ENCODE measurements at regions not wholly inside any gene's neighbourhood (a gene's known extent, or its start where the extent isn't known, plus 50 kb on each side); places are given as distances from the start of the nearest gene placed in this dataset.

- no peak overlapping the region for H3K4ac ChIP-seq (replicated peaks; ENCODE audit: insufficient read length, low read depth, low read length)
- H2BK20ac ChIP-seq (ENCODE audit: low read length): no peak overlapping the region
- H3K23me2 ChIP-seq (ENCODE audit: low read depth, low read length): peaks cover 2% of the 10 kb centered on the region; the same call in 1 of the 2 replicates
- no peak overlapping the region for H2AK5ac ChIP-seq (ENCODE audit: low read depth, low read length)
- no peak overlapping the region for H4K8ac ChIP-seq (ENCODE audit: extremely low read depth, insufficient read depth, low read length)
- H3K79me1 ChIP-seq (ENCODE audit: low read depth, low read length): no peaks in the 10 kb centered on the region
- no peak overlapping the region for H4K5ac ChIP-seq (ENCODE audit: insufficient read length, low read depth, low read length)
- H3K27me3 ChIP-seq (replicated peaks in 1 of 4; ENCODE audit: control insufficient read depth in 3 of 4, extremely low read depth in 1 of 4, insufficient read depth in 3 of 4, low read length in 3 of 4): no peaks in the 10 kb centered on the region
- no peak overlapping the region for H3K18ac ChIP-seq (ENCODE audit: extremely low read depth, low read length)
- ChIA-PET POLR2A (ENCODE audit: partially characterized antibody) (no interaction called here), CTCF (ENCODE audit: partially characterized antibody) (no interaction called here)
- H2BK12ac ChIP-seq (ENCODE audit: low read depth, low read length): no peak overlapping the region
- no peaks in the 10 kb centered on the region for H3K36me3 ChIP-seq (ENCODE audit: control insufficient read depth in 2 of 4, insufficient read depth in 4 of 4, low read length in 3 of 4)
- H2BK5ac ChIP-seq (ENCODE audit: low read depth, low read length): no peak overlapping the region
- no peak overlapping the region for H3K4me2 ChIP-seq (ENCODE audit: insufficient read depth in 1 of 2, low read depth in 2 of 2, low read length in 2 of 2)
- H2BK15ac ChIP-seq (ENCODE audit: low read length): no peak overlapping the region
- no peak overlapping the region for H3K14ac ChIP-seq (ENCODE audit: insufficient read length)
- no peak for DNase-seq (ENCODE audit: low read depth in 1 of 2, low spot score in 2 of 2)
- H3K4me3 ChIP-seq (ENCODE audit: extremely low read depth in 1 of 4, insufficient read depth in 2 of 4, low read depth in 3 of 4, low read length in 4 of 4): no peak overlapping the region
- no peak overlapping the region for H3K56ac ChIP-seq (replicated peaks; ENCODE audit: insufficient read length, low read depth, low read length)
- H3K27ac ChIP-seq (ENCODE audit: low read depth, low read length): no peak overlapping the region
- H2AFZ ChIP-seq (ENCODE audit: low read length): no peak overlapping the region
- H4K20me1 ChIP-seq (replicated peaks in 1 of 2; ENCODE audit: control insufficient read depth in 1 of 2, insufficient read depth in 2 of 2, low read length in 2 of 2): no peaks in the 10 kb centered on the region
- no peaks in the 10 kb centered on the region for H3K4me1 ChIP-seq (replicated peaks in 1 of 4; ENCODE audit: control insufficient read depth in 3 of 4, insufficient read depth in 4 of 4, low read length in 3 of 4)
- H4K91ac ChIP-seq (replicated peaks; ENCODE audit: insufficient read length, low read length): no peak overlapping the region
- H2BK120ac ChIP-seq (replicated peaks; ENCODE audit: low read depth, low read length): no peak overlapping the region
- TF ChIP-seq MAFK (IDR thresholded peaks at IDR 0.05; ENCODE audit: low read depth, low read length) (no peak), EZH2 (IDR thresholded peaks at IDR 0.05; ENCODE audit: low read depth, low read length, severe bottlenecking) (no peak), EGR1 (IDR thresholded peaks at IDR 0.05; ENCODE audit: borderline replicate concordance, low read depth, low read length) (no peak), CTBP2 (IDR thresholded peaks at IDR 0.05; ENCODE audit: borderline replicate concordance, insufficient read depth, insufficient read length, low read length) (no peak), JUND (IDR thresholded peaks at IDR 0.05; ENCODE audit: low read length) (no peak), SIX5 (IDR thresholded peaks at IDR 0.05; ENCODE audit: low read depth, low read length) (no peak), SRF (IDR thresholded peaks at IDR 0.05; ENCODE audit: low read depth, low read length) (no peak), CBX8 (IDR thresholded peaks at IDR 0.05; ENCODE audit: borderline replicate concordance, low read depth, low read length) (no peak), BRCA1 (IDR thresholded peaks at IDR 0.05; ENCODE audit: low read depth, low read length) (no peak), BACH1 (IDR thresholded peaks at IDR 0.05; ENCODE audit: low read length) (no peak), ATF3 (IDR thresholded peaks at IDR 0.05; ENCODE audit: insufficient read depth, low read depth, low read length) (no peak), ASH2L (IDR thresholded peaks at IDR 0.05; ENCODE audit: low read length) (no peak), BCL11A (IDR thresholded peaks at IDR 0.05; ENCODE audit: low read depth in 2 of 2, low read length in 2 of 2) (no peak), USF2 (IDR thresholded peaks at IDR 0.05; ENCODE audit: low read length) (no peak), RBBP5 (IDR thresholded peaks at IDR 0.05; ENCODE audit: borderline replicate concordance, low read depth, low read length) (no peak)
- FAIRE-seq: no peak
- no peak overlapping the region for H3K23ac ChIP-seq (ENCODE audit: insufficient read length)
- no peak overlapping the region for H3K9ac ChIP-seq (replicated peaks in 1 of 4; ENCODE audit: extremely low read depth in 1 of 4, low read depth in 3 of 4, low read length in 3 of 4)
- H3K79me2 ChIP-seq (ENCODE audit: control insufficient read depth in 1 of 2, insufficient read depth in 2 of 2, low read length in 2 of 2): no peaks in the 10 kb centered on the region
- H3K9me3 ChIP-seq (ENCODE audit: insufficient read depth in 2 of 2, low read depth in 1 of 2, low read length in 1 of 2): peaks cover 6 to 8% of the 10 kb centered on the region in 2 experiments; a peak in 1 of 4 replicates
Observed at GRCh38 chr18:38851526-38851925, 1285.9 kb upstream of the CELF4 start.

Data from H1 (cell line).